Smooth muscle cell (in vitro differentiated cells): ENCODE measurements at regions not wholly inside any gene's neighbourhood (a gene's known extent, or its start where the extent isn't known, plus 50 kb on each side); places are given as distances from the start of the nearest gene placed in this dataset.

Source experiments
- DNase-seq: peaks from one replicate; lab custom pipeline; 2025; ENCODE audit not compliant: unreplicated experiment; lab: John Stamatoyannopoulos, UW
- H2AFZ ChIP-seq: fragments of 200-600 bp; sonication (generic); 2 replicates; pipeline ENCODE4 v1.6.0; 2016; ENCODE audit warnings: antibody characterized with exemption, low read depth, mild to moderate bottlenecking
- H3F3A ChIP-seq: fragments of 200-600 bp; sonication (generic); 2 replicates; pipeline ENCODE4 v1.6.0; 2017; ENCODE audit warnings: antibody characterized with exemption, low read depth
- H3K27ac ChIP-seq: fragments of 200-600 bp; sonication (generic); 2 replicates; pipeline ENCODE4 v1.5.1; 2016; ENCODE audit warnings: low read depth, mild to moderate bottlenecking
- H3K27me3 ChIP-seq: fragments of 200-600 bp; sonication (generic); 2 replicates; pipeline ENCODE4 v1.6.1; 2016; ENCODE audit warnings: low read depth, mild to moderate bottlenecking
- H3K36me3 ChIP-seq: fragments of 200-600 bp; sonication (generic); 2 replicates; pipeline ENCODE4 v1.5.1; 2016; ENCODE audit warnings: low read depth
- H3K4me1 ChIP-seq: fragments of 200-600 bp; sonication (generic); 2 replicates; pipeline ENCODE4 v1.5.1; 2016; ENCODE audit warnings: low read depth
- H3K4me2 ChIP-seq: fragments of 200-600 bp; sonication (generic); 2 replicates; pipeline ENCODE4 v1.6.0; 2016; ENCODE audit warnings: mild to moderate bottlenecking
- H3K4me3 ChIP-seq: fragments of 200-600 bp; sonication (generic); 2 replicates; pipeline ENCODE4 v1.5.1; 2016; ENCODE audit warnings: mild to moderate bottlenecking
- H3K79me2 ChIP-seq: fragments of 200-600 bp; sonication (generic); 2 replicates; pipeline ENCODE4 v1.6.0; 2016; ENCODE audit warnings: low read depth, mild to moderate bottlenecking
- H3K9ac ChIP-seq: fragments of 200-600 bp; sonication (generic); 2 replicates; pipeline ENCODE4 v1.6.0; 2016; ENCODE audit warnings: low read depth
- H3K9me3 ChIP-seq: fragments of 200-600 bp; sonication (generic); replicated peaks from 2 replicates; pipeline ENCODE4 v1.5.1; 2016; ENCODE audit warnings: low read depth
- H4K20me1 ChIP-seq: fragments of 200-600 bp; sonication (generic); 2 replicates; pipeline ENCODE4 v1.6.0; 2016; ENCODE audit warnings: low read depth
- WGBS: methylation state at CpG from one replicate; pipeline ENCODE4 v1.1.7; 2016; ENCODE audit warnings: low lambda C conversion rate; 5-methylcytosine and 5-hydroxymethylcytosine counted together
- TF ChIP-seq, protein P1 (sequence below): fragments of 200-600 bp; sonication (generic); IDR thresholded peaks from 2 replicates; pipeline ENCODE4 v1.5.1; 2017; ENCODE audit warnings: borderline replicate concordance, mild to moderate bottlenecking, antibody characterized with exemption; ENCODE audit not compliant: insufficient read depth, poor library complexity, severe bottlenecking

DNA sequence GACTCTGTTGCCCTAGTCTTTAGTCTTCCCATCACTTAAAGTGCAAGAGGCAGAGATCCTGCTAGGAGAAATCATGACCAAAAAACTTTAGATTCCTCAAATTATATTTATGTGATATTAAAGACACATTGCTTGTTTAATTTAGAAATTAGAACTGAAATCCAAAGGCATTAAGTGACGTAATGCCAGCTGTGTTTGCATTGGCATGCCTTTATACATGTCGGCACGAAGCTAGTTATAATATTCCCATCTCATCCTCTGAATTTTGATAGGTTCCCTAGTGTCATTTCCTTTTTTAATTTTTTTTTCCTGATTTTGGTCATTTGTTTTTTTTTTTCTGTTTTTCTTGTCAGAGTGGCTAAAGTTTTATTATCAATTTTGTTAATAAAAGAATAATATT, 203.5 kb upstream of the ZBTB20 start:
- Histone ChIP-seq H3K4me1 (peaks cover 10% of the 10 kb centered on the region), H4K20me1 (no peaks in the 10 kb centered on the region), H3K27me3 (no peaks in the 10 kb centered on the region), H3K79me2 (no peaks in the 10 kb centered on the region), H3K36me3 (no peaks in the 10 kb centered on the region), H2AFZ (no peak overlapping the region), H3K4me2 (no peak overlapping the region), H3K27ac (no peak overlapping the region), H3K4me3 (no peak overlapping the region), H3K9ac (no peak overlapping the region), H3F3A (no peaks in the 10 kb centered on the region), H3K9me3 (no peaks in the 10 kb centered on the region)
- TF ChIP-seq, protein P1, sequence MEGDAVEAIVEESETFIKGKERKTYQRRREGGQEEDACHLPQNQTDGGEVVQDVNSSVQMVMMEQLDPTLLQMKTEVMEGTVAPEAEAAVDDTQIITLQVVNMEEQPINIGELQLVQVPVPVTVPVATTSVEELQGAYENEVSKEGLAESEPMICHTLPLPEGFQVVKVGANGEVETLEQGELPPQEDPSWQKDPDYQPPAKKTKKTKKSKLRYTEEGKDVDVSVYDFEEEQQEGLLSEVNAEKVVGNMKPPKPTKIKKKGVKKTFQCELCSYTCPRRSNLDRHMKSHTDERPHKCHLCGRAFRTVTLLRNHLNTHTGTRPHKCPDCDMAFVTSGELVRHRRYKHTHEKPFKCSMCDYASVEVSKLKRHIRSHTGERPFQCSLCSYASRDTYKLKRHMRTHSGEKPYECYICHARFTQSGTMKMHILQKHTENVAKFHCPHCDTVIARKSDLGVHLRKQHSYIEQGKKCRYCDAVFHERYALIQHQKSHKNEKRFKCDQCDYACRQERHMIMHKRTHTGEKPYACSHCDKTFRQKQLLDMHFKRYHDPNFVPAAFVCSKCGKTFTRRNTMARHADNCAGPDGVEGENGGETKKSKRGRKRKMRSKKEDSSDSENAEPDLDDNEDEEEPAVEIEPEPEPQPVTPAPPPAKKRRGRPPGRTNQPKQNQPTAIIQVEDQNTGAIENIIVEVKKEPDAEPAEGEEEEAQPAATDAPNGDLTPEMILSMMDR: no peak
- WGBS: 98% methylated on average over 3 of the region's 3 CpGs
- no peak for DNase-seq

DNA sequence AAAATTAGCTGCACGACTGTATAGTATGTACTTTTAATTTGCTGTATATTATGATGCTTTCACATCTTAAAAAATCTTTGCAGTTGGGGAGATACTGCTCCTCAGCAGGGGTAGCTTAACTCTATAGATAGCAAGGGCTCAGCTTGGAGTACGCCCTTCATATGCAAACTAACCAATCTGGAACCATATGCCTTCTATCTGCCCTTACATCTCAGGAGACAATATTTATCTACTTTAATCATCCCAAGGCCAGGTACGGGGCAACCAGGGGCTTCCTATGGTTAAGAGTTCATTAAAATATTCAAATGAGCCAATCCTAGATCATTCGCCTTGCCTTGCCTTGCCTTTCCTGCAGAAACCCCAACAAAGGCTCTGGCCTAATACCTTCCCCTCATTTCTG, 204.1 kb upstream of the ZBTB20 start:
- TF ChIP-seq, protein P1: no peak
- no peaks in the 10 kb centered on the region for H3K27me3 ChIP-seq
- no peak overlapping the region for H3K4me2 ChIP-seq
- H3F3A ChIP-seq: no peaks in the 10 kb centered on the region
- no peak for DNase-seq
- H4K20me1 ChIP-seq: no peaks in the 10 kb centered on the region
- H3K9ac ChIP-seq: no peak overlapping the region
- H3K27ac ChIP-seq: no peak overlapping the region
- peaks cover 10% of the 10 kb centered on the region for H3K4me1 ChIP-seq
- no peaks in the 10 kb centered on the region for H3K9me3 ChIP-seq
- no peak overlapping the region for H3K4me3 ChIP-seq
- no peaks in the 10 kb centered on the region for H3K36me3 ChIP-seq
- 89% methylated on average over 4 of the region's 4 CpGs for WGBS
- no peak overlapping the region for H2AFZ ChIP-seq
- H3K79me2 ChIP-seq: no peaks in the 10 kb centered on the region

DNA sequence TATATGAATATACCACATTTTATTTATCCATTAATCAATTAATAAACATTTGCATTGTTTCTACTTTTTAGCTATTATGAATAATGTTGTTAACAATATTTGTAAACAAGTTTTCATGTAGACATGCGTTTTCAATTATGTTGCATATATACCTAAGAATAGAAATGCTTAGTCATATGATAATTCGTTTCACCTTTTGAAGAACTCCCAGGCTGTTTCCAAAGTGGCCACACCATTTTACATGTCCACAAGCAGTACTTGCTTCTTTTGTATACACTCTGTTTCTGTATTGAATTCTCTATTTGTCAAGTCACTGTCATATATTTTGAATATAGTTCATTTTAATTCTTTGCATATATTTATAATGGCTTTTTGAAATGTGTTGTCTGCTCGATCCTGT, 206.9 kb upstream of the ZBTB20 start:
- 92% methylated on average over 3 of the region's 3 CpGs for WGBS
- Histone ChIP-seq H4K20me1 (no peaks in the 10 kb centered on the region), H3K4me2 (no peak overlapping the region), H3K27me3 (no peaks in the 10 kb centered on the region), H3K9me3 (no peaks in the 10 kb centered on the region), H3K27ac (no peak overlapping the region), H3K4me3 (no peak overlapping the region), H3K9ac (no peak overlapping the region), H3F3A (no peaks in the 10 kb centered on the region), H3K36me3 (no peaks in the 10 kb centered on the region), H2AFZ (no peak overlapping the region), H3K79me2 (no peaks in the 10 kb centered on the region), H3K4me1 (no peaks in the 10 kb centered on the region)
- TF ChIP-seq, protein P1: no peak
- no peak for DNase-seq

DNA sequence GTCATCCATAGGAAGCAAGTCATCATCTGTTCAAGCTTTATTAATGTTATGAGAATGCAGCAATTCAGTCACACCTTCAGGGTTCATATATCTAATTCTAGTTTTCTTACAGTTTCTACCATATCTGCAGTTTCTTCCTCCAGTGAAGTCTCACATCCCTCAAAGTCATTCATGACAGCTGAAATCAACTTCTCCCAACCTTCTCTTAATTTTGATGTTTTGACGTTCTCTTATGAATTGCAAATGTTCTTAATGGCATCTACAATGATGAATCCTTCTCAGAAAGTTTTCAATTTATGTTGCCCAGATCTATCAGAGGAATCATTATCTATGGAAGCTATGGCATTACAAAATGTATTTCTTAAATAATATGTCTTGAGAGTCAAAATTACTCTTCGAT, 210.4 kb upstream of the ZBTB20 start:
- no peak overlapping the region for H3K9ac ChIP-seq
- no peak overlapping the region for H3K4me3 ChIP-seq
- H3K27ac ChIP-seq: no peak overlapping the region
- H2AFZ ChIP-seq: no peak overlapping the region
- no peak for DNase-seq
- H3K9me3 ChIP-seq: no peaks in the 10 kb centered on the region
- no peaks in the 10 kb centered on the region for H3F3A ChIP-seq
- H3K4me1 ChIP-seq: no peaks in the 10 kb centered on the region
- TF ChIP-seq, protein P1: no peak
- WGBS: 97% methylated on average over 2 of the region's 2 CpGs
- no peaks in the 10 kb centered on the region for H3K27me3 ChIP-seq
- H3K4me2 ChIP-seq: no peak overlapping the region
- no peaks in the 10 kb centered on the region for H4K20me1 ChIP-seq
- H3K36me3 ChIP-seq: no peaks in the 10 kb centered on the region
- H3K79me2 ChIP-seq: no peaks in the 10 kb centered on the region
